K562 (cell line): ENCODE measurements at regions not wholly inside any gene's neighbourhood (a gene's known extent, or its start where the extent isn't known, plus 50 kb on each side); places are given as distances from the start of the nearest gene placed in this dataset.

Experiments used
- BMI1 ChIP-seq: fragments of 150-350 bp; IDR thresholded peaks from 2 replicates; pipeline ENCODE4 v1.6.1; 2014; ENCODE audit warnings: low read length
- CTCF ChIP-seq, 3 experiments: IDR thresholded peaks in 2 of 3; conservative IDR thresholded peaks in 1 of 3; 2 replicates each; pipeline ENCODE4 v1.5.1; 2011 to 2012; ENCODE audit warnings: low read length in 3 of 3, mild to moderate bottlenecking in 3 of 3, control low read depth in 2 of 3, improper control_type of control experiment in 1 of 3, inconsistent platforms in 1 of 3, low read depth in 1 of 3, mixed read lengths in 1 of 3, moderate library complexity in 1 of 3; ENCODE audit not compliant: insufficient read depth in 2 of 3
- ELF2 ChIP-seq: fragments of 250-450 bp; sonication (Bioruptor Pico); IDR thresholded peaks from 2 replicates; pipeline ENCODE4 v1.5.0; 2021; ENCODE audit warnings: mild to moderate bottlenecking
- ETV6 ChIP-seq, 3 experiments: fragments of 150-350 bp in 1 of 3; sonication (generic) in 1 of 3; formaldehyde crosslinking in 1 of 3; IDR thresholded peaks; 2 replicates each; pipeline versions ENCODE4 v1.6.1 to v1.8.0; 2014 to 2022; ENCODE audit warnings: borderline replicate concordance in 2 of 3, low read depth in 2 of 3, antibody characterized with exemption in 1 of 3, low read length in 1 of 3, mild to moderate bottlenecking in 1 of 3, missing genetic modification reagents in 1 of 3
- JUND ChIP-seq, 2 experiments: IDR thresholded peaks; 2 replicates in 1 of 2; 3 replicates in 1 of 2; pipeline ENCODE4 v1.6.1; 2011; ENCODE audit warnings: borderline replicate concordance in 2 of 2, low read depth in 2 of 2, low read length in 2 of 2, improper control_type of control experiment in 1 of 2, missing biosample characterization in 1 of 2, missing genetic modification characterization in 1 of 2, missing genetic modification reagents in 1 of 2
- KLF16 ChIP-seq: IDR thresholded peaks from 2 replicates; pipeline ENCODE4 v1.6.1; 2016; ENCODE audit warnings: antibody characterized with exemption
- LCOR ChIP-seq: sonication (generic); formaldehyde crosslinking; IDR thresholded peaks from 2 replicates; pipeline ENCODE4 v1.8.0; 2022; ENCODE audit warnings: mild to moderate bottlenecking, missing genetic modification reagents
- MAFK ChIP-seq: IDR thresholded peaks from 2 replicates; pipeline ENCODE4 v1.6.1; 2011; ENCODE audit warnings: low read length, improper control_type of control experiment
- MIER1 ChIP-seq: fragments of 450-650 bp; IDR thresholded peaks from 2 replicates; pipeline ENCODE4 v1.6.1; 2016; ENCODE audit warnings: antibody characterized with exemption, mild to moderate bottlenecking, low read depth
- MXI1 ChIP-seq: IDR thresholded peaks from 2 replicates; pipeline ENCODE4 v1.6.1; 2011; ENCODE audit warnings: low read depth, mild to moderate bottlenecking, improper control_type of control experiment, low read length
- NFRKB ChIP-seq: fragments of 450-650 bp; IDR thresholded peaks from 2 replicates; pipeline ENCODE4 v1.6.1; 2016; ENCODE audit warnings: low read depth
- POLR2B ChIP-seq: fragments of 450-650 bp; IDR thresholded peaks from 2 replicates; pipeline ENCODE4 v1.6.1; 2018; ENCODE audit warnings: low read depth; ENCODE audit not compliant: partially characterized antibody
- ZNF133 ChIP-seq: fragments of 250-450 bp; sonication (Bioruptor Pico); IDR thresholded peaks from 2 replicates; pipeline ENCODE4 v1.4.0; 2020; ENCODE audit warnings: mild to moderate bottlenecking
- ZNF644 ChIP-seq: fragments of 200-800 bp; sonication (Bioruptor generic); IDR thresholded peaks from 2 replicates; pipeline ENCODE4 v1.6.1; 2016; ENCODE audit warnings: low read depth, missing genetic modification characterization, missing compliant biosample characterization

GRCh38 chr6:12536416-12536815 is 180.2 kb upstream of the PHACTR1 start:
- no peak for TF ChIP-seq LCOR (CRISPR knock-in tag)
- no peak for TF ChIP-seq JUND (IDR thresholded peaks at IDR 0.05; ENCODE audit: borderline replicate concordance, low read depth, low read length)
- TF ChIP-seq JUND (tag; IDR thresholded peaks at IDR 0.05; ENCODE audit: borderline replicate concordance, low read depth, low read length), result no peak
- no peak for TF ChIP-seq KLF16
- TF ChIP-seq ELF2 (CRISPR knock-in tag), result no peak
- TF ChIP-seq MAFK, result no peak
- no peak for TF ChIP-seq ZNF644 (tag)
- no peak for TF ChIP-seq MXI1
- no peak for TF ChIP-seq ZNF133 (CRISPR knock-in tag)
- TF ChIP-seq BMI1, result no peak
- TF ChIP-seq MIER1, result no peak
- TF ChIP-seq POLR2B, result no peak
- no peak for TF ChIP-seq NFRKB
- no peak for TF ChIP-seq CTCF (IDR thresholded peaks at IDR 0.05 in 2 of 3, conservative IDR thresholded peaks at IDR 0.05 in 1 of 3; ENCODE audit: insufficient read depth in 2 of 3, low read depth in 1 of 3, low read length in 3 of 3)
- TF ChIP-seq ETV6 (IDR thresholded peaks at IDR 0.05; ENCODE audit: borderline replicate concordance in 1 of 2, low read depth in 2 of 2, low read length in 1 of 2), result no peak
- TF ChIP-seq ETV6 (CRISPR knock-in tag; IDR thresholded peaks at IDR 0.05; ENCODE audit: borderline replicate concordance), result no peak
